Esophagus squamous epithelium (tissue), 4 donors: ENCODE measurements at regions not wholly inside any gene's neighbourhood (a gene's known extent, or its start where the extent isn't known, plus 50 kb on each side); places are given as distances from the start of the nearest gene placed in this dataset.

Experiments
- POLR2A ChIP-seq, 4 donors: fragments of 450-650 bp; IDR thresholded peaks; one replicate each; pipeline ENCODE4 v1.6.1; 2017; ENCODE audit warnings: antibody characterized with exemption in 4 of 4, mild to moderate bottlenecking in 4 of 4, moderate library complexity in 3 of 4
- TF ChIP-seq, protein P1 (sequence below), 6 experiments: fragments of 450-650 bp in 4 of 6; fragments of 200-600 bp in 2 of 6; sonication (generic) in 2 of 6; IDR thresholded peaks; one replicate each; pipeline ENCODE4 v1.5.1; 2016 to 2019; ENCODE audit warnings: antibody characterized with exemption in 6 of 6, mild to moderate bottlenecking in 4 of 6, moderate library complexity in 4 of 6

DNA sequence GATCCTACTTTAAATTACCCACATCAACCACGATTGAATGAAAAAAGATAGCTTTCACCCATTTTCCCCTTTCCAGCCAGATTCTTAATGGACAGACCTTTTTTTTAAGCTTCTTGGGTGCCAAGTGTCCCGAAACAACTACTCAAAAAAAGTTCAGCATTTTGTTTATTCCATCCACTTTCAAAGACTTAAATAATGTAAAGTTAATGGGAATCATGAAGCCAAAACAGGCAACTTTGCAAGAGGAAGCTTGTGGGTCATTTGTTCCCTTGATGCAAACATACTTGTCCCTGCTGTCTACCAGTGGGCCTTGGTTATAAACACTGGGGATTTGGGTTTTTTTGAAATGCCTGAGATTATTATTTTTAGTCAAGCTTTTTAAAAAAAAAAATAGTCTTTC lies 414.0 kb upstream of the PSMD7 start:
- TF ChIP-seq, protein P1, sequence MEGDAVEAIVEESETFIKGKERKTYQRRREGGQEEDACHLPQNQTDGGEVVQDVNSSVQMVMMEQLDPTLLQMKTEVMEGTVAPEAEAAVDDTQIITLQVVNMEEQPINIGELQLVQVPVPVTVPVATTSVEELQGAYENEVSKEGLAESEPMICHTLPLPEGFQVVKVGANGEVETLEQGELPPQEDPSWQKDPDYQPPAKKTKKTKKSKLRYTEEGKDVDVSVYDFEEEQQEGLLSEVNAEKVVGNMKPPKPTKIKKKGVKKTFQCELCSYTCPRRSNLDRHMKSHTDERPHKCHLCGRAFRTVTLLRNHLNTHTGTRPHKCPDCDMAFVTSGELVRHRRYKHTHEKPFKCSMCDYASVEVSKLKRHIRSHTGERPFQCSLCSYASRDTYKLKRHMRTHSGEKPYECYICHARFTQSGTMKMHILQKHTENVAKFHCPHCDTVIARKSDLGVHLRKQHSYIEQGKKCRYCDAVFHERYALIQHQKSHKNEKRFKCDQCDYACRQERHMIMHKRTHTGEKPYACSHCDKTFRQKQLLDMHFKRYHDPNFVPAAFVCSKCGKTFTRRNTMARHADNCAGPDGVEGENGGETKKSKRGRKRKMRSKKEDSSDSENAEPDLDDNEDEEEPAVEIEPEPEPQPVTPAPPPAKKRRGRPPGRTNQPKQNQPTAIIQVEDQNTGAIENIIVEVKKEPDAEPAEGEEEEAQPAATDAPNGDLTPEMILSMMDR (IDR thresholded peaks at IDR 0.05), result no peak
- TF ChIP-seq POLR2A (IDR thresholded peaks at IDR 0.05), result no peak
